ENCODE measurements at regions not wholly inside any gene's neighbourhood (a gene's known extent, or its start where the extent isn't known, plus 50 kb on each side); places are given as distances from the start of the nearest gene placed in this dataset.

DNA sequence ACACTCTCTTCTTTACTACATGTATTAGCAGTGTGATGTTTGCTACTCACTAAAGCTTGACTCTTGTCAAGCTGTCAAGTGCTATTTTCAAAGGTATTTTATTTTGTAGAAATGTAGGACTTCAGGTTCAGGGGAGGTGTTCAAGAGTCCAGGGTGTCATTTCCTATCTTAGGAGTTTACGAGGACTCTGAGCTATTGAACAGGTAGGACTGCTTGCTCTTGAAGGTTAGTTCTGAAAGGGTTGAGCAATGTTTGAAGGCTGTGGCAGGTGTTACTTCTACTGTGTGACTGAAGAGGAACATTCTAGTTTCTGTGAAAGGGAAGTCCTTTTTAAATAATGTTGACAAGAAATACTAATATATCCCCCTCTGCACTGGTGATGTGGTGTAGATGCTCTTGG, 1151.2 kb downstream of the PDHA2 start:
- TF ChIP-seq CTCF (IDR thresholded peaks at IDR 0.05; ENCODE audit: low read length) (no peak), EZH2 (IDR thresholded peaks at IDR 0.05; ENCODE audit: borderline replicate concordance, low read length) (no peak)
